ENCODE measurements at regions not wholly inside any gene's neighbourhood (a gene's known extent, or its start where the extent isn't known, plus 50 kb on each side); places are given as distances from the start of the nearest gene placed in this dataset.

GRCh38 chr3:5431811-5432378 is 244.4 kb downstream of the EDEM1 start:
- TF ChIP-seq, protein P1, sequence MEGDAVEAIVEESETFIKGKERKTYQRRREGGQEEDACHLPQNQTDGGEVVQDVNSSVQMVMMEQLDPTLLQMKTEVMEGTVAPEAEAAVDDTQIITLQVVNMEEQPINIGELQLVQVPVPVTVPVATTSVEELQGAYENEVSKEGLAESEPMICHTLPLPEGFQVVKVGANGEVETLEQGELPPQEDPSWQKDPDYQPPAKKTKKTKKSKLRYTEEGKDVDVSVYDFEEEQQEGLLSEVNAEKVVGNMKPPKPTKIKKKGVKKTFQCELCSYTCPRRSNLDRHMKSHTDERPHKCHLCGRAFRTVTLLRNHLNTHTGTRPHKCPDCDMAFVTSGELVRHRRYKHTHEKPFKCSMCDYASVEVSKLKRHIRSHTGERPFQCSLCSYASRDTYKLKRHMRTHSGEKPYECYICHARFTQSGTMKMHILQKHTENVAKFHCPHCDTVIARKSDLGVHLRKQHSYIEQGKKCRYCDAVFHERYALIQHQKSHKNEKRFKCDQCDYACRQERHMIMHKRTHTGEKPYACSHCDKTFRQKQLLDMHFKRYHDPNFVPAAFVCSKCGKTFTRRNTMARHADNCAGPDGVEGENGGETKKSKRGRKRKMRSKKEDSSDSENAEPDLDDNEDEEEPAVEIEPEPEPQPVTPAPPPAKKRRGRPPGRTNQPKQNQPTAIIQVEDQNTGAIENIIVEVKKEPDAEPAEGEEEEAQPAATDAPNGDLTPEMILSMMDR (IDR thresholded peaks at IDR 0.05; ENCODE audit: unreplicated experiment in 3 of 3): no peak
- H3K27ac Mint-ChIP-seq: no peak overlapping the region
- no peaks in the 10 kb centered on the region for H3K9me3 Mint-ChIP-seq
- no peaks in the 10 kb centered on the region for H3K36me3 Mint-ChIP-seq (ENCODE audit: low read depth)
- H3K4me1 Mint-ChIP-seq: peaks cover 11% of the 10 kb centered on the region
- H3K27me3 Mint-ChIP-seq (ENCODE audit: low read depth): peaks cover 12% of the 10 kb centered on the region
- H3K4me3 Mint-ChIP-seq: no peak overlapping the region

GRCh38 chr3:5437296-5437782 is 249.8 kb downstream of the EDEM1 start:
- TF ChIP-seq, protein P1 (IDR thresholded peaks at IDR 0.05; ENCODE audit: unreplicated experiment in 3 of 3): no peak
- no peak overlapping the region for H3K4me3 Mint-ChIP-seq
- H3K27me3 Mint-ChIP-seq (ENCODE audit: low read depth): peaks cover 5% of the 10 kb centered on the region
- H3K4me1 Mint-ChIP-seq: peaks cover 7% of the 10 kb centered on the region
- H3K36me3 Mint-ChIP-seq (ENCODE audit: low read depth): no peaks in the 10 kb centered on the region
- peaks cover 4% of the 10 kb centered on the region for H3K9me3 Mint-ChIP-seq
- H3K27ac Mint-ChIP-seq: no peak overlapping the region

GRCh38 chr3:5437783-5438323 is 250.3 kb downstream of the EDEM1 start:
- peaks cover 5% of the 10 kb centered on the region for H3K27me3 Mint-ChIP-seq (ENCODE audit: low read depth)
- no peak overlapping the region for H3K27ac Mint-ChIP-seq
- H3K9me3 Mint-ChIP-seq: peaks cover 7% of the 10 kb centered on the region
- no peaks in the 10 kb centered on the region for H3K36me3 Mint-ChIP-seq (ENCODE audit: low read depth)
- TF ChIP-seq, protein P1 (IDR thresholded peaks at IDR 0.05; ENCODE audit: unreplicated experiment in 3 of 3): no peak
- no peak overlapping the region for H3K4me3 Mint-ChIP-seq
- H3K4me1 Mint-ChIP-seq: peaks cover 7% of the 10 kb centered on the region

GRCh38 chr3:5441401-5441800 is 253.9 kb downstream of the EDEM1 start:
- H3K27ac Mint-ChIP-seq: no peak overlapping the region

GRCh38 chr3:5442106-5442785 is 254.7 kb downstream of the EDEM1 start:
- H3K27me3 Mint-ChIP-seq (ENCODE audit: low read depth): no peaks in the 10 kb centered on the region
- no peak overlapping the region for H3K27ac Mint-ChIP-seq
- H3K4me3 Mint-ChIP-seq: no peak overlapping the region
- H3K4me1 Mint-ChIP-seq: peaks cover 7% of the 10 kb centered on the region
- TF ChIP-seq, protein P1 (IDR thresholded peaks at IDR 0.05; ENCODE audit: unreplicated experiment in 3 of 3): no peak
- H3K36me3 Mint-ChIP-seq (ENCODE audit: low read depth): no peaks in the 10 kb centered on the region
- H3K9me3 Mint-ChIP-seq: peaks cover 18% of the 10 kb centered on the region

More at GRCh38 chr3:5441401-5441800, 253.9 kb downstream of the EDEM1 start:
- Mint-ChIP-seq H3K27me3 (ENCODE audit: low read depth) (no peaks in the 10 kb centered on the region), H3K36me3 (ENCODE audit: low read depth) (no peaks in the 10 kb centered on the region), H3K4me3 (no peak overlapping the region), H3K9me3 (peaks cover 18% of the 10 kb centered on the region), H3K4me1 (peaks cover 7% of the 10 kb centered on the region)
- TF ChIP-seq, protein P1 (IDR thresholded peaks at IDR 0.05; ENCODE audit: unreplicated experiment in 3 of 3): no peak
